K562 (cell line): ENCODE measurements at regions not wholly inside any gene's neighbourhood (a gene's known extent, or its start where the extent isn't known, plus 50 kb on each side); places are given as distances from the start of the nearest gene placed in this dataset.

Source experiments
- CEBPZ ChIP-seq: fragments of 150-350 bp; IDR thresholded peaks from 2 replicates; pipeline ENCODE4 v1.6.1; 2014; ENCODE audit warnings: low read depth, mild to moderate bottlenecking, low read length, borderline replicate concordance
- CTCF ChIP-seq, 3 experiments: IDR thresholded peaks in 2 of 3; conservative IDR thresholded peaks in 1 of 3; 2 replicates each; pipeline ENCODE4 v1.5.1; 2011 to 2012; ENCODE audit warnings: low read length in 3 of 3, mild to moderate bottlenecking in 3 of 3, control low read depth in 2 of 3, improper control_type of control experiment in 1 of 3, inconsistent platforms in 1 of 3, low read depth in 1 of 3, mixed read lengths in 1 of 3, moderate library complexity in 1 of 3; ENCODE audit not compliant: insufficient read depth in 2 of 3
- KDM4B ChIP-seq, 2 experiments: fragments of 450-650 bp in 1 of 2; sonication (generic) in 1 of 2; IDR thresholded peaks; 2 replicates each; pipeline ENCODE4 v1.6.1; 2016 to 2017; ENCODE audit warnings: borderline replicate concordance in 2 of 2, antibody characterized with exemption in 1 of 2, low read depth in 1 of 2, mild to moderate bottlenecking in 1 of 2
- KHSRP ChIP-seq: fragments of 450-650 bp; IDR thresholded peaks from 2 replicates; pipeline ENCODE4 v1.6.1; 2017
- MAX ChIP-seq: sonication (generic); formaldehyde crosslinking; IDR thresholded peaks from 2 replicates; pipeline ENCODE4 v1.9.0; 2022; ENCODE audit warnings: mild to moderate bottlenecking, missing genetic modification reagents
- MXI1 ChIP-seq: IDR thresholded peaks from 2 replicates; pipeline ENCODE4 v1.6.1; 2011; ENCODE audit warnings: low read depth, mild to moderate bottlenecking, improper control_type of control experiment, low read length
- SP1 ChIP-seq: sonication (generic); formaldehyde crosslinking; IDR thresholded peaks from 2 replicates; pipeline ENCODE4 v1.8.1; 2022; ENCODE audit warnings: mild to moderate bottlenecking, missing genetic modification reagents
- TAF15 ChIP-seq: fragments of 200-400 bp; formaldehyde crosslinking; IDR thresholded peaks from 2 replicates; pipeline ENCODE4 v1.6.1; 2017; ENCODE audit warnings: mild to moderate bottlenecking, low read depth, low read length, moderate library complexity
- ZC3H4 ChIP-seq: sonication (generic); formaldehyde crosslinking; IDR thresholded peaks from 2 replicates; pipeline ENCODE4 v1.9.0; 2021; ENCODE audit warnings: missing genetic modification reagents, borderline replicate concordance
- ZFP30 ChIP-seq: fragments of 250-450 bp; sonication (Bioruptor Pico); IDR thresholded peaks from 2 replicates; pipeline ENCODE4 v1.8.0; 2022; ENCODE audit warnings: moderate library complexity, mild to moderate bottlenecking, inconsistent platforms, borderline replicate concordance
- ZNF24 ChIP-seq: fragments of 450-650 bp; IDR thresholded peaks from 2 replicates; pipeline ENCODE4 v1.6.1; 2016
- ZNF263 ChIP-seq: sonication (generic); formaldehyde crosslinking; IDR thresholded peaks from 2 replicates; pipeline ENCODE4 v1.8.0; 2022; ENCODE audit warnings: mild to moderate bottlenecking, missing genetic modification reagents, borderline replicate concordance
- ZNF274 ChIP-seq: IDR thresholded peaks from 2 replicates; pipeline ENCODE4 v1.6.1; 2011; ENCODE audit warnings: low read depth, mild to moderate bottlenecking, low read length, moderate library complexity, borderline replicate concordance

- TF ChIP-seq KHSRP (no peak), ZNF274 (no peak), ZNF263 (CRISPR knock-in tag) (no peak), KDM4B (IDR thresholded peaks at IDR 0.05; ENCODE audit: borderline replicate concordance in 2 of 2, low read depth in 1 of 2) (no peak), CEBPZ (no peak), ZNF24 (no peak), ZFP30 (CRISPR knock-in tag) (no peak), MAX (CRISPR knock-in tag) (no peak), SP1 (no peak), MXI1 (no peak), CTCF (IDR thresholded peaks at IDR 0.05 in 2 of 3, conservative IDR thresholded peaks at IDR 0.05 in 1 of 3; ENCODE audit: insufficient read depth in 2 of 3, low read depth in 1 of 3, low read length in 3 of 3) (no peak), TAF15 (no peak), ZC3H4 (no peak)
Measured at GRCh38 chr2:173584676-173585458, 230.2 kb downstream of the CDCA7 start.
